Esophagus squamous epithelium (tissue), 5 donors: ENCODE measurements at regions not wholly inside any gene's neighbourhood (a gene's known extent, or its start where the extent isn't known, plus 50 kb on each side); places are given as distances from the start of the nearest gene placed in this dataset.
A peak's percentile ranks its signal among the peaks of the same experiment; 100 is the strongest.

Source experiments
- DNase-seq: peaks from one replicate; lab custom pipeline; 2025; lab: John Stamatoyannopoulos, UW
- H3K27ac ChIP-seq, 4 donors: fragments of 200-600 bp; sonication (generic); one replicate each; pipeline ENCODE4 v1.5.1; 2016 to 2019; ENCODE audit warnings: mild to moderate bottlenecking in 1 of 4
- H3K27me3 ChIP-seq, 4 donors: fragments of 200-600 bp; sonication (generic); 1 replicate in 3 of 4; 2 replicates in 1 of 4; pipeline versions ENCODE4 v1.5.1 to v1.6.0; 2017 to 2021; ENCODE audit warnings: antibody characterized with exemption in 1 of 4
- H3K36me3 ChIP-seq, 3 donors: fragments of 200-600 bp; sonication (generic); one replicate each; pipeline ENCODE4 v1.5.1; 2016 to 2019
- H3K4me1 ChIP-seq, 3 donors: fragments of 200-600 bp; sonication (generic); one replicate each; pipeline ENCODE4 v1.5.1; 2017 to 2019
- H3K4me3 ChIP-seq, 4 donors: fragments of 200-600 bp; sonication (generic); 1 replicate in 3 of 4; 2 replicates in 1 of 4; pipeline ENCODE4 v1.5.1; 2016 to 2019; ENCODE audit warnings: mild to moderate bottlenecking in 2 of 4, moderate library complexity in 1 of 4
- H3K9me3 ChIP-seq, 3 donors: fragments of 200-600 bp; sonication (generic); one replicate each; pipeline ENCODE4 v1.5.1; 2016 to 2019
- POLR2A ChIP-seq, 4 donors: fragments of 450-650 bp; IDR thresholded peaks; one replicate each; pipeline ENCODE4 v1.6.1; 2017; ENCODE audit warnings: antibody characterized with exemption in 4 of 4, mild to moderate bottlenecking in 4 of 4, moderate library complexity in 3 of 4
- WGBS, 2 donors: methylation state at CpG; one replicate each; pipeline ENCODE4 v1.1.5; 2018; 5-methylcytosine and 5-hydroxymethylcytosine counted together
- intact Hi-C: fragments of 100-400 bp; cut with DNase I; formaldehyde crosslinking; loops from one replicate; pipeline ENCODE4 v1.15.0; 2022
- TF ChIP-seq, protein P1 (sequence below), 6 experiments: fragments of 450-650 bp in 4 of 6; fragments of 200-600 bp in 2 of 6; sonication (generic) in 2 of 6; IDR thresholded peaks; one replicate each; pipeline ENCODE4 v1.5.1; 2016 to 2019; ENCODE audit warnings: antibody characterized with exemption in 6 of 6, mild to moderate bottlenecking in 4 of 6, moderate library complexity in 4 of 6
- donor health status: DM: yes; HTN: yes; CAD: no.

GRCh38 chr2:12805033-12805432 lies 88.3 kb downstream of the TRIB2 start:
- no peak for DNase-seq
- TF ChIP-seq, protein P1, sequence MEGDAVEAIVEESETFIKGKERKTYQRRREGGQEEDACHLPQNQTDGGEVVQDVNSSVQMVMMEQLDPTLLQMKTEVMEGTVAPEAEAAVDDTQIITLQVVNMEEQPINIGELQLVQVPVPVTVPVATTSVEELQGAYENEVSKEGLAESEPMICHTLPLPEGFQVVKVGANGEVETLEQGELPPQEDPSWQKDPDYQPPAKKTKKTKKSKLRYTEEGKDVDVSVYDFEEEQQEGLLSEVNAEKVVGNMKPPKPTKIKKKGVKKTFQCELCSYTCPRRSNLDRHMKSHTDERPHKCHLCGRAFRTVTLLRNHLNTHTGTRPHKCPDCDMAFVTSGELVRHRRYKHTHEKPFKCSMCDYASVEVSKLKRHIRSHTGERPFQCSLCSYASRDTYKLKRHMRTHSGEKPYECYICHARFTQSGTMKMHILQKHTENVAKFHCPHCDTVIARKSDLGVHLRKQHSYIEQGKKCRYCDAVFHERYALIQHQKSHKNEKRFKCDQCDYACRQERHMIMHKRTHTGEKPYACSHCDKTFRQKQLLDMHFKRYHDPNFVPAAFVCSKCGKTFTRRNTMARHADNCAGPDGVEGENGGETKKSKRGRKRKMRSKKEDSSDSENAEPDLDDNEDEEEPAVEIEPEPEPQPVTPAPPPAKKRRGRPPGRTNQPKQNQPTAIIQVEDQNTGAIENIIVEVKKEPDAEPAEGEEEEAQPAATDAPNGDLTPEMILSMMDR (IDR thresholded peaks at IDR 0.05), result no peak
- no peak for TF ChIP-seq POLR2A (IDR thresholded peaks at IDR 0.05)
- intact Hi-C loops, result no loop called here

DNA sequence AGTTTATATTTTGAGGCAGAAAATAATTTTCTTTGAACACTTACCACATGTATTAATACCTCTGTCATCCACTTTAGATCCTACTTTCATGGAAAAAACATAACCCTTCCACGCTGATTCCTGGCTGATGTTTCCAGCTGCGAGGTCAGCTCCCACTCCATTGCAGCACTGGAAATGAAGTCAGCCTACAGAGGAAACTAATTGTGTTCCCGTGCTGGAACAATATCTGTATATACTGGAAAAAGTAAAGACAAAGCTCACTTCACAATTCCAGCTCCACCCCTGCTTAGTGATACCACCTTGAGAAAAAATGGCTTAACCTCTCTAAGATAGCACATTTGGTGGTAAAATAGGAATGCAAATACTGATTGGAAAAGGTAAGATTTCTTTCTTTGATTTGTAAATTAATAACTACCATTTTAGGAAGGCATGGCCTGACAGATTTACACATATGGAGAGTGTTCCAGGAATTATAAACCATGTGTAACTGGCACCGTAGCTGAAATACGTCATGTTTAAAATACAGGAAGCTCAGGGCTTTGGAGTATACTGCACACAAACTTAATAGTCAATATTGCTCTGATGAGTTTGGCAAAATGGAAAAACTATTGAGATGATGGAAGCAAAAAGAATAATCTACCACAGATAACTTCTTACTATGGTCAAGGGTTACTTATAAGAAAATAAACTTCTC lies 90.0 kb downstream of the TRIB2 start:
- intact Hi-C loops, result no loop called here
- 60 to 66% methylated on average over 5 of the region's 5 CpGs for WGBS, 2 donors
- H3K9me3 ChIP-seq, result no peaks in the 10 kb centered on the region
- no peak overlapping the region for H3K4me3 ChIP-seq
- H3K4me1 ChIP-seq, result peaks cover 0 to 8% (median 0%) of the 10 kb centered on the region in 3 donors
- no peaks in the 10 kb centered on the region for H3K27me3 ChIP-seq
- no peak for TF ChIP-seq POLR2A (IDR thresholded peaks at IDR 0.05)
- TF ChIP-seq, protein P1 (IDR thresholded peaks at IDR 0.05), result no peak
- DNase-seq, result no peak
- H3K36me3 ChIP-seq, result no peaks in the 10 kb centered on the region
- peak overlapping the region in 2 of 4 donors; percentile 20 to 62 for H3K27ac ChIP-seq

More at GRCh38 chr2:12805033-12805432, 88.3 kb downstream of the TRIB2 start:
- no peak overlapping the region for H3K27ac ChIP-seq
- peaks cover 0 to 8% (median 0%) of the 10 kb centered on the region in 3 donors for H3K4me1 ChIP-seq
- H3K27me3 ChIP-seq, result no peaks in the 10 kb centered on the region
- no peaks in the 10 kb centered on the region for H3K36me3 ChIP-seq
- no peaks in the 10 kb centered on the region for H3K9me3 ChIP-seq
- H3K4me3 ChIP-seq, result no peak overlapping the region

- H3K27ac ChIP-seq, result peak overlapping the region in 3 of 4 donors; percentile 40 to 62 (median 54)
- H3K4me1 ChIP-seq, result peaks cover 0 to 8% (median 0%) of the 10 kb centered on the region in 3 donors
- 75 to 77% methylated on average over 6 of the region's 6 CpGs for WGBS, 2 donors
- no peaks in the 10 kb centered on the region for H3K9me3 ChIP-seq
- no peak overlapping the region for H3K4me3 ChIP-seq
- TF ChIP-seq POLR2A (IDR thresholded peaks at IDR 0.05), result no peak
- TF ChIP-seq, protein P1 (IDR thresholded peaks at IDR 0.05), result no peak
- H3K36me3 ChIP-seq, result no peaks in the 10 kb centered on the region
- H3K27me3 ChIP-seq, result no peaks in the 10 kb centered on the region
- intact Hi-C loops, result no loop called here
- no peak for DNase-seq
Observed at GRCh38 chr2:12807907-12808810, 91.4 kb downstream of the TRIB2 start.

- no peak for TF ChIP-seq POLR2A (IDR thresholded peaks at IDR 0.05)
- TF ChIP-seq, protein P1 (IDR thresholded peaks at IDR 0.05), result no peak
- Histone ChIP-seq H3K36me3 (no peaks in the 10 kb centered on the region), H3K4me3 (no peak overlapping the region), H3K27me3 (no peaks in the 10 kb centered on the region), H3K4me1 (peaks cover 0 to 8% (median 0%) of the 10 kb centered on the region in 3 donors), H3K9me3 (no peaks in the 10 kb centered on the region), H3K27ac (peak overlapping the region in 1 of 4 donors; percentile 54)
- WGBS, 2 donors, result 69 to 76% methylated on average over 2 to 4 of the region's 4 CpGs
- no peak for DNase-seq
- intact Hi-C loops, result no loop called here
Observed at GRCh38 chr2:12809526-12809925, 92.8 kb downstream of the TRIB2 start.

GRCh38 chr2:12811916-12812315 lies 95.2 kb downstream of the TRIB2 start:
- Histone ChIP-seq H3K27me3 (no peaks in the 10 kb centered on the region), H3K4me3 (no peak overlapping the region), H3K36me3 (no peaks in the 10 kb centered on the region), H3K27ac (no peak overlapping the region), H3K9me3 (no peaks in the 10 kb centered on the region), H3K4me1 (peaks cover 0 to 8% (median 0%) of the 10 kb centered on the region in 3 donors)
- DNase-seq, result no peak
- no peak for TF ChIP-seq POLR2A (IDR thresholded peaks at IDR 0.05)
- TF ChIP-seq, protein P1 (IDR thresholded peaks at IDR 0.05), result no peak
- intact Hi-C loops, result no loop called here
